Smooth muscle cell (in vitro differentiated cells): ENCODE measurements at regions not wholly inside any gene's neighbourhood (a gene's known extent, or its start where the extent isn't known, plus 50 kb on each side); places are given as distances from the start of the nearest gene placed in this dataset.
"Not testable (repeated sequence)": the region's sequence is repeated elsewhere in the genome, so short reads cannot be mapped to it uniquely, and the experiment has no call there.

Source experiments
- DNase-seq: peaks from one replicate; lab custom pipeline; 2025; ENCODE audit not compliant: unreplicated experiment; lab: John Stamatoyannopoulos, UW
- H2AFZ ChIP-seq: fragments of 200-600 bp; sonication (generic); 2 replicates; pipeline ENCODE4 v1.6.0; 2016; ENCODE audit warnings: antibody characterized with exemption, low read depth, mild to moderate bottlenecking
- H3F3A ChIP-seq: fragments of 200-600 bp; sonication (generic); 2 replicates; pipeline ENCODE4 v1.6.0; 2017; ENCODE audit warnings: antibody characterized with exemption, low read depth
- H3K27ac ChIP-seq: fragments of 200-600 bp; sonication (generic); 2 replicates; pipeline ENCODE4 v1.5.1; 2016; ENCODE audit warnings: low read depth, mild to moderate bottlenecking
- H3K27me3 ChIP-seq: fragments of 200-600 bp; sonication (generic); 2 replicates; pipeline ENCODE4 v1.6.1; 2016; ENCODE audit warnings: low read depth, mild to moderate bottlenecking
- H3K36me3 ChIP-seq: fragments of 200-600 bp; sonication (generic); 2 replicates; pipeline ENCODE4 v1.5.1; 2016; ENCODE audit warnings: low read depth
- H3K4me1 ChIP-seq: fragments of 200-600 bp; sonication (generic); 2 replicates; pipeline ENCODE4 v1.5.1; 2016; ENCODE audit warnings: low read depth
- H3K4me2 ChIP-seq: fragments of 200-600 bp; sonication (generic); 2 replicates; pipeline ENCODE4 v1.6.0; 2016; ENCODE audit warnings: mild to moderate bottlenecking
- H3K4me3 ChIP-seq: fragments of 200-600 bp; sonication (generic); 2 replicates; pipeline ENCODE4 v1.5.1; 2016; ENCODE audit warnings: mild to moderate bottlenecking
- H3K79me2 ChIP-seq: fragments of 200-600 bp; sonication (generic); 2 replicates; pipeline ENCODE4 v1.6.0; 2016; ENCODE audit warnings: low read depth, mild to moderate bottlenecking
- H3K9ac ChIP-seq: fragments of 200-600 bp; sonication (generic); 2 replicates; pipeline ENCODE4 v1.6.0; 2016; ENCODE audit warnings: low read depth
- H3K9me3 ChIP-seq: fragments of 200-600 bp; sonication (generic); replicated peaks from 2 replicates; pipeline ENCODE4 v1.5.1; 2016; ENCODE audit warnings: low read depth
- H4K20me1 ChIP-seq: fragments of 200-600 bp; sonication (generic); 2 replicates; pipeline ENCODE4 v1.6.0; 2016; ENCODE audit warnings: low read depth
- WGBS: methylation state at CpG from one replicate; pipeline ENCODE4 v1.1.7; 2016; ENCODE audit warnings: low lambda C conversion rate; 5-methylcytosine and 5-hydroxymethylcytosine counted together
- TF ChIP-seq, protein P1 (sequence below): fragments of 200-600 bp; sonication (generic); IDR thresholded peaks from 2 replicates; pipeline ENCODE4 v1.5.1; 2017; ENCODE audit warnings: borderline replicate concordance, mild to moderate bottlenecking, antibody characterized with exemption; ENCODE audit not compliant: insufficient read depth, poor library complexity, severe bottlenecking

DNA sequence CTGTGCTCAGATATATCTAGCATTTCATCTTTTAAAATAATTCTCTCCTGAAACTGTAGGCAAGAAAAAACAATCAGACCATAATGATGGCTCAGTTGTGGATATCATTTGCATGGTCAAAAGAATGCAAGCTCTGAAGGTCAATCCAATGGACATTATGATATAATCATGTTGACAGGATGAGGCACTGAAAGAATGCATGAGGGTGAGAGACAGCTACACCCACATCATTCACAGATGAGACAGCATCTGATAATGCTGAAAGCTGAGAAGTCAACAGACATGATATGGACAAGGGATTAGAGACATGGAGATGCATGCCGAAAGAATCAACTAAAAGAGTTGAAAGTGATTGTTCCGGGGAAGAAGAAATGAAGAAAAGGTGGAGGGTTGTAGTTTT is 346.4 kb upstream of the CDH5 start:
- Histone ChIP-seq H3K4me2 (no peak overlapping the region), H3K79me2 (no peaks in the 10 kb centered on the region)

DNA sequence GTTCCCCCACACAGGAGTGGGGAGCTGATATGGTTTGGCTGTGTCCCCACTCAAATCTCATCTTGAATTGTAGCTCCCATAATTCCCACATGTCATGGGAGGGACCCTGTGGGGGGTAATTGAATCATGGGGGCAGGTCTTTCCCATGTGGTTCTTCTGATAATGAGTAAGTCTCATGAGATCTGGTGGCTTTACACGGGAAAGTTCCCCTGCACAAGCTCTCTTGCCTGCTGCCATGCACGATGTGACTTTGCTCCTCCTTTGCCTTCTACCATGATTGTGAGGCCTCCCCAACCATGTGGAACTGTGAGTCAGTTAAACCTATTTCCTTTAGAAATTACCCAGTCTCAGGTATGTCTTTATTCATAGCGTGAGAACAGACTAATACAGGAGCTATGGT is 347.0 kb upstream of the CDH5 start:
- not testable (repeated sequence) for DNase-seq, H3K27me3 ChIP-seq, H3F3A ChIP-seq, H3K27ac ChIP-seq, H3K9me3 ChIP-seq, H3K4me3 ChIP-seq, H3K79me2 ChIP-seq, H3K36me3 ChIP-seq, H3K4me2 ChIP-seq, H2AFZ ChIP-seq, H4K20me1 ChIP-seq, H3K4me1 ChIP-seq, H3K9ac ChIP-seq
- WGBS, result 95% methylated on average over 3 of the region's 3 CpGs

More for the DNA sequence above, 346.4 kb upstream of the CDH5 start:
- Histone ChIP-seq H4K20me1 (no peaks in the 10 kb centered on the region), H3K9ac (no peak overlapping the region), H3K27ac (no peak overlapping the region), H3K9me3 (no peaks in the 10 kb centered on the region), H3K36me3 (no peaks in the 10 kb centered on the region), H3K4me1 (no peaks in the 10 kb centered on the region), H3K4me3 (no peak overlapping the region), H2AFZ (no peak overlapping the region), H3K27me3 (no peaks in the 10 kb centered on the region), H3F3A (no peaks in the 10 kb centered on the region)
- TF ChIP-seq, protein P1, sequence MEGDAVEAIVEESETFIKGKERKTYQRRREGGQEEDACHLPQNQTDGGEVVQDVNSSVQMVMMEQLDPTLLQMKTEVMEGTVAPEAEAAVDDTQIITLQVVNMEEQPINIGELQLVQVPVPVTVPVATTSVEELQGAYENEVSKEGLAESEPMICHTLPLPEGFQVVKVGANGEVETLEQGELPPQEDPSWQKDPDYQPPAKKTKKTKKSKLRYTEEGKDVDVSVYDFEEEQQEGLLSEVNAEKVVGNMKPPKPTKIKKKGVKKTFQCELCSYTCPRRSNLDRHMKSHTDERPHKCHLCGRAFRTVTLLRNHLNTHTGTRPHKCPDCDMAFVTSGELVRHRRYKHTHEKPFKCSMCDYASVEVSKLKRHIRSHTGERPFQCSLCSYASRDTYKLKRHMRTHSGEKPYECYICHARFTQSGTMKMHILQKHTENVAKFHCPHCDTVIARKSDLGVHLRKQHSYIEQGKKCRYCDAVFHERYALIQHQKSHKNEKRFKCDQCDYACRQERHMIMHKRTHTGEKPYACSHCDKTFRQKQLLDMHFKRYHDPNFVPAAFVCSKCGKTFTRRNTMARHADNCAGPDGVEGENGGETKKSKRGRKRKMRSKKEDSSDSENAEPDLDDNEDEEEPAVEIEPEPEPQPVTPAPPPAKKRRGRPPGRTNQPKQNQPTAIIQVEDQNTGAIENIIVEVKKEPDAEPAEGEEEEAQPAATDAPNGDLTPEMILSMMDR, result no peak
- WGBS, result 81% methylated on average over 2 of the region's 2 CpGs
- DNase-seq, result no peak

DNA sequence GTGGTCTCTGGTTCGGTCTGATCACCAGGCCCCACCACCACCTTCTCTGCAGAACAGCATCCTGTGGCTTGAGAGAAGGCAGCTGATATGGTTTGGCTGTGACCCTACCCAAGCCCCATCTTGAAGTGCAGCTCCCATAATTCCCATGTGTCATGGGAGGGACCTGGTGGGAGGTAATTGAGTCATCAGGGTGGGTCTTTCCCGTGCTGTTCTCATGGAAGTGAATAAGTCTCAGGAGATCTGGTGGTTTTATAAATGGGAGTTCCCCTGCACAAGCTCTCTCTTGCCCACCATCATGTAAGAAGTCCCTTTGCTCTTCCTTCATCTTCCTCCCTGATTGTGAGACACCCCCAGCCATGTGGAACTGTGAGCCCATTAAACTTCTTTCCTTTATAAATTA is 352.3 kb upstream of the CDH5 start:
- H3K27me3 ChIP-seq, result no peaks in the 10 kb centered on the region
- 86% methylated on average over 2 of the region's 2 CpGs for WGBS
- H2AFZ ChIP-seq, result no peak overlapping the region
- H3K79me2 ChIP-seq, result no peaks in the 10 kb centered on the region
- no peak for DNase-seq
- H3K4me2 ChIP-seq, result no peak overlapping the region
- no peaks in the 10 kb centered on the region for H3F3A ChIP-seq
- no peak overlapping the region for H3K9ac ChIP-seq
- H3K9me3 ChIP-seq, result no peaks in the 10 kb centered on the region
- no peaks in the 10 kb centered on the region for H3K36me3 ChIP-seq
- TF ChIP-seq, protein P1, result no peak
- no peak overlapping the region for H3K4me3 ChIP-seq
- H4K20me1 ChIP-seq, result no peaks in the 10 kb centered on the region
- no peak overlapping the region for H3K27ac ChIP-seq
- H3K4me1 ChIP-seq, result no peaks in the 10 kb centered on the region

DNA sequence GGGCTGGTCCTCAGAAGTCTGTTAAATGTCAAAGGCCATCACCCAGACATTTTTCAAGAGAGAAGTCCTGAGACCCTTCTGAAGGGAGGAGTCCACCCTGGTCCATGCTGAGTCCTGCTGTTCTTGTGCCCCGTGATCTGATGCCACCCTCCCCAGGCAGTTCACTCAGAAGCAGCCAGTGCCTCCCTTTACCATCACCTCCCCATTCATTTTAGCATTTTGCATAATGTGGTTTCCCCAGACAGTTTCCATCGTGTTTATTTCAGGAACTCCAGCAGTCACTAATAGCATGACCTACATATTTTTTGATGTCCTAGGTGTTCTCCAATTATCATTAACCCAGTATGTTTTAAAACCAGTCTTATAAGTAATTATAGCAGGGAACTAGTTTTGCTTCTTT is 353.0 kb upstream of the CDH5 start:
- Histone ChIP-seq H3K36me3 (no peaks in the 10 kb centered on the region), H3F3A (no peaks in the 10 kb centered on the region), H2AFZ (no peak overlapping the region), H3K27me3 (no peaks in the 10 kb centered on the region), H3K79me2 (no peaks in the 10 kb centered on the region), H4K20me1 (no peaks in the 10 kb centered on the region), H3K4me1 (no peaks in the 10 kb centered on the region), H3K4me2 (no peak overlapping the region), H3K4me3 (no peak overlapping the region), H3K9me3 (no peaks in the 10 kb centered on the region), H3K27ac (no peak overlapping the region), H3K9ac (no peak overlapping the region)
- 89% methylated on average over 2 of the region's 2 CpGs for WGBS
- TF ChIP-seq, protein P1, result no peak
- no peak for DNase-seq
